GM18861 (cell line): ENCODE measurements at regions not wholly inside any gene's neighbourhood (a gene's known extent, or its start where the extent isn't known, plus 50 kb on each side); places are given as distances from the start of the nearest gene placed in this dataset.
A peak's percentile ranks its signal among the peaks of the same experiment; 100 is the strongest.
"Not testable (repeated sequence)": the region's sequence is repeated elsewhere in the genome, so short reads cannot be mapped to it uniquely, and the experiment has no call there.

Experiments
- ATAC-seq: cut with Tn5 transposase; IDR thresholded peaks from one replicate; pipeline ENCODE4 v1.9.1; 2021; ENCODE audit not compliant: unreplicated experiment

DNA sequence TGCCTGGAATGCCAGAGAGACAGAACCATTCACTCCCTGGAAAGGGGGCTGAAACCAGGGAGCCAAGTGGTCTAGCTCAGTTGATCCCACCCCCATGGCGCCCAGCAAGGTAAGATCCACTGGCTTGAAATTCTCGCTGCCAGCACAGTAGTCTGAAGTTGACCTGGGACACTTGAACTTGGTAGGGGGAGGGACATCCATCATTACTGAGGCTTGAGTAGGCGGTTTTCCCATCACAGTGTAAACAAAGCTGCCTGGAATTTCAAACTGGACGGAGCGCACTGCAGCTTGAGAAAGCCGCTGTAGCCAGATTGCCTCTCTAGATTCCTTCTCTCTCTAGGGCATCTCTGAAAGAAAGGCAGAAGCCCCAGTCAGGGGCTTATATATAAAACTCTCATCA, 310.7 kb upstream of the DPPA4 start:
- no peak for ATAC-seq

GRCh38 chr3:109656225-109656624, 318.9 kb upstream of the DPPA4 start:
- ATAC-seq: no peak

GRCh38 chr3:109678600-109678999, 341.3 kb upstream of the DPPA4 start:
- ATAC-seq: no peak

DNA sequence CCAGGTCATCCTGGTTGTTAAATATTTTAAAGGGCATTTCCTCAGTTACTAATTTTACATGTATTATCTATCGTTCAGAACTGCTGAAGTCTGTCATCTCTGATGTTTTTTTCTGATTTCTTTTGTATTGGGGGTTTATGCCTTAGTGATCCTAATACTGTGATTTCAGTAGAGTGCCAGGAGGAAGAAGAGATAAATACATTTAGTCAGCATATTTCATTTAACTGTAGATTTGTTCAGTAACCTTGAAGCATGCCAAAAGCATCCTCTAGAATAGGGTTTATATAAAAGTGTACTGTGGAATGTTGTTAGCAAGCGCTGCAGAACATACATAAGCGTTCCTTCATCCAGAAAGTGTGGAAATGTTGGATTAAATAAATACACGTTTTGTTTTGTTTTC, 342.3 kb upstream of the DPPA4 start:
- no peak for ATAC-seq

DNA sequence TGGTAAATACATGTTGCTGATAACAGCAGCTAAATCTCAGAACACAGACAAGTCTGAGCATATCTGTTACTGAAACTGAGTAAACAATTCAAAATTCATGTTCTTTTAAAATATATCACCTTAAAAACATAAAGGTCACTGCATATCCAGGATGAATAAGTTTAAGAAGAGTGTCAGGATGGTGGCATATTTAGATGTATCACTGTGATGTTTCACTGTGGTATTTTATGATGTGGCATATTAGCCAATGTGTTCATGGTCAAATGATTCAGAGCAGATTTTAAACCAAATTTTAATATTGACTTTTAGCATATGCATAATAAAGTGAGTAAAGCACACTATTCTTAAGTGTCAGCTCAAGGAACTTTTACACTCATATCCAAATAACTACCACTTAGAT, 346.4 kb upstream of the DPPA4 start:
- ATAC-seq: no peak

GRCh38 chr3:109685084-109686079, 348.0 kb upstream of the DPPA4 start:
- ATAC-seq: no peak

DNA sequence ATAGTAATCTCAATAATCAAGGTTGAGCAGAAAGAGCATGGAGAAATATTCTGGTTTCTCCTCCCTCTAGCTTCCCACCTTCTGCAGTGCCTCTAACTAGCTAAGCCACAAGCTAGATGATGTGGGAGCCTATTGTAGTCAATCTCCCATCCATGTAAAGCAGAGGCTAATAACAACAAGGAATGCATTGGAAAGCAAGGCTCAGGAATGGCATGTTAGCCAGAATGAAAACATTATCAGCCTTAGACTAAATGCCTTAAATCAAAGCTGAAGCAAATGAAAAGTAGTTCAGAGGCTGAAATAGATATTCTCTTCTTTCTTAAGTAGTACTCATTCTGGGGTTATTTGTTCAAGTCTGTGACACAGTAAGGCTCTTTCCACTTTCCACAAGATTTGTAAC, 350.3 kb upstream of the DPPA4 start:
- no peak for ATAC-seq

DNA sequence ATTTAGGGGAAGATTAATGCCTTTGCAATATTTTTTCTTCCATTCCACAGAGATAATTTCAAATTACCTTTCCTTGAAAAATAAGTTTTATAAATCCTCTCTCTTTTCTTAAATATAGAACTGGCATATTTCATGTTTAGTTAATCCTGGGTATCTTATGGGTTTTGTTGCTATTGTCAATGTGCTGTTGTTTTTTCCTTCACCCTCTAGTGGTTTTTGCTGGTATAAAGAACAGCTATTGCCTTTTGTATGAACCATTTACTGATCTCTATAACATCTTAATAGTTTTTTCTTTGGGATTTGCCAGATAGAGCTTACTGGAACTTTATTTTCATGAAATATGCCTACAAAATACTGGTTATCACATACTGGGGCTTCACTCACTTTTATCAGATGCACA, 359.6 kb upstream of the DPPA4 start:
- no peak for ATAC-seq

GRCh38 chr3:109702252-109702651, 364.9 kb upstream of the DPPA4 start:
- peak; percentile 58 for ATAC-seq

DNA sequence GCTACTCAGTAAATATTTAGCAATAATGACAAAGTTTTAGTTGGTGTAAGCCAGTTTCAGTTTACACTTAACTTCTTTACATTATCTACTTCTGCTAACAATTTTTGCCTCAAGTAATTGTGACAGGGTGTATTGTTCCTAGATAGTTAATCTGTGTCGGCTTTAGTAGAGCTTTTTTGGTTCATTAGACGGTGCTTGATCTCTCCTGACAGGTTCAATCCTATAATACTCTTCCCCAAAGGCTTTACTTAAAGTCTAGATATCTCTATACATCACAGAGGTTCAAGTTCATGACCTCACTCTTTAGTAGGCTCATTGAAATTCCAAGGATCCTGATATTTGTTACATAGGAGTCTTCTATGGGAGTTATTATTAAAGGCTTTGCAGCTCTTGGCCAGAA, 365.6 kb upstream of the DPPA4 start:
- no peak for ATAC-seq

- ATAC-seq: not testable (repeated sequence)
Measured at GRCh38 chr3:109705133-109705532, 367.8 kb upstream of the DPPA4 start.

DNA sequence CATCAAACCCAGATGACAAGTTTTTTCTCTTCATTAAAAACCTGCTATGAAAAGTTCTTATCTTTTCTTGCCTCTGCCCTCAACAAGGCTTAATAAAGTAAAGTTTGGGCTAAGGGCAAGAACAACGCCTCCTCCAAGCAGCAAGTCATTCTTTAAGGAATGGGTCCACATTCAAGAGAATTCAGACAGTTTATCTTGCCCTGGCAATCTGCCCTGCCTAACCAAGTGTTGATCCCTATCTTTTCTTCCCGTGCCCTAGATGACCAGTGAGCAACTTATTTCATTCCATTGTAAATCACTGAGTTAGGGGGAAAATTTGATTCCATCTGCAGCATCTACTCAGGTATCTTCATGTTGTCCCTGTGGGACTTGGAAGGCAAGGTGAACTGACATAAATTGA, 370.3 kb upstream of the DPPA4 start:
- ATAC-seq: no peak

DNA sequence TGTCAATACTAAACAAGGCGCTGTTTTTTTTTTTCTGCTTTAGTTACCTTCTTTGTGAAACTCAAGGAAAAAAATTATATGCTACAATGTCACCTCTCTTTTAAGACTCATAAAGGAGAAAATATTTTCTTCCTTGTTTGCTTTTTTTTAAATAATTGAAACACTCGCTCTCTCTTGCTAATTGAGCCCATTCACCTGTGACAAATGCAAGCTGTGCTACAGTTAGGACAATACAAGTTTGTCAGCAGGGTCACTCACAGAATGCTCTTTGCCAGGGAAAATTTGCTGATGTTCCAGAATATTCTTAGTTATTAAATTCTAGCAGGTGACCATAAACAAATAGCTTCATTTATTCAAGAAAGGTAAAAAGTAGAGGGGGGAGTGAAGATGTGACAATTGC, 375.9 kb upstream of the DPPA4 start:
- no peak for ATAC-seq

- no peak for ATAC-seq
Measured at GRCh38 chr3:109715707-109716106, 378.4 kb upstream of the DPPA4 start.

GRCh38 chr3:109718850-109719249, 381.5 kb upstream of the DPPA4 start:
- no peak for ATAC-seq

DNA sequence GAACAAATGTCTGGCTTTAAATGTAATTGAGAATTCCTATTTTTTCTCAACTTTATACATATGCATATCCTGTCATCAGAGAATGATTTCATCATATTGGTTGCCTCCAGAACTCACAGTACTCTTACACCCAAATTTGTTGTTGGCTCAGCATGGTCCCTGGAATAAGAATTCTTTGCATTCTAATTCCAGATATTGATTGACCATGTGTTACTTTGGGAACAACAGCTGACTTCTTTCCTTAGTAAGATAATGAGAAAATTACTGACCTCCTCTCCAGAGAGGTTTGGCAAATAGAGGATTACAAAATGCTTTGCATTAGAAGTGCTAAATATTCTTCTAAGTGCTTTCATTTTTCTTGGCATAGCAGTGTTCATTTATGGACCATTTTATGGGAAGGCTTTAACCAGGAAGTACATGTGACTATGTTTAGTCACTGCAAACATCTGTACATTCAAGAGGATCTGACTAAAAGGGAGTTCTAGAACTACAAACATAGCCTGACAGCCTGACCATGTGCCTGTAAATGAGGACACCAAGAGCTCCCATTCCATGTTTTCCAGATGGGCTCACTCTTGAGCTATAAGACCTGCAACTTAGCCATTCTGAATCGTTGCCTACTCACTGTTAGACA, 391.6 kb upstream of the DPPA4 start:
- no peak for ATAC-seq

DNA sequence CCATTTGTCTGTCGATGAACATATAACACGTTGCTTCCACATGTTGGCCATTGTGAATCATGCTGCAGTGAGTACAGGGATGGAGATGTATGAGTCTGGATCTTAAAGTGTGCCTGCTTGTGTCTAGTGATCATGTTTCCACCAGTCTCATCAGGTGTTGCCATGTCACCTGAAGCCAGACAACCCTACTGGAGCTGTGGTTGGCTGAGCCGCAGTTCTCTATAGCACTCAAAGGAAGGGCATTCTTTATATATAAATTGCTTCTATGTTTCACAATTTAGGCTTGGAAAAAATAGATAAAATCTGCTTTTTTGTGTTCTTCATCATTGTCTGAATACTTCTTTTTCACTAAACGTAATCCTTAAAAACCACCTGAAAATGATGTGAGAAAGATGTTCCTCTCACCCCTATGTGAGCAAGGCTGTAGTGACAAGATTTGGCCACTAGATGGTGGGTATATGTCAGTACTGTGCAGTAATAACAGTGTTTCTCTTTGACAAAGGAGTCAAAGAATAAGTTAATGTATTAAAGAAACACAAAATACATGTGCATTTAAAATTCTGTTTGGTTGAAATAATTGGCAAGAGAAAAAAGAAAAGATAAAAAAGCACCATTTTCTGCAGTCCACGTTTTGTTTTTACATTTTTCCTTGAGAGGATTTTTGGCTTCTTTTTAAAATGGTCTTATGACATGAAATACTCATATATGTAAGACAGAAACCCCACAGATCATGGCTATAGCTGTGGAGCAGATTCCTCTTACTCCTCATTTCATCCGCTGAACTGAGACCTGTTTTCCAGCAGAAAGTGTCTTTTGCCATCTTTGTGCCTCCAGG, 394.5 kb upstream of the DPPA4 start:
- peak; percentile 96 for ATAC-seq

DNA sequence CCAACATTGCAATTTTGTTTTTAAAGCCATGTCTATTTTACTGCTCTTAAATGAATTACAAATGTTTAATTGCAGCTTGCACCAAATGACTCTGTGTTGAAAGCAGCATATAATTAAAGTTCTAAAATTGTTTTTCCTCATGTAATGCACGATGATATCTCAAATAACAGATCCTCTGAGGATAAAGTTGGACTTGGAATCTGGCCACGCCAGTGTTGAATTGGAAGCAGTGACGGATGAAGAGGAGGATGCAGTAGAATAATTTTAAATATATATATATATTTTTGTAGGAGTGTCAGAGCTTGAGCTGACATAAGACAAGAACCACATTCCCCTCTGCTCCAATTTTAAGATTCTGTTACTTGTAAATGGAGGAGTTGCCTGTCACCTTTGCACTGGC, 406.6 kb upstream of the DPPA4 start:
- no peak for ATAC-seq

GRCh38 chr3:109772520-109772919, 435.2 kb upstream of the DPPA4 start:
- ATAC-seq: no peak

- no peak for ATAC-seq
Measured at GRCh38 chr3:109774108-109774507, 436.8 kb upstream of the DPPA4 start.

- ATAC-seq: no peak
Measured at GRCh38 chr3:109784285-109784684, 446.9 kb upstream of the DPPA4 start.
